HCT116 (cell line): ENCODE measurements at regions not wholly inside any gene's neighbourhood (a gene's known extent, or its start where the extent isn't known, plus 50 kb on each side); places are given as distances from the start of the nearest gene placed in this dataset.

ENCODE experiments used
- ATAC-seq: fragments of 200-7000 bp; cut with Tn5 transposase; 2 replicates; pipeline ENCODE4 v1.9.1; 2020; ENCODE audit warnings: mild to moderate bottlenecking, moderate library complexity
- BruUV-seq: library from RNA; stranded (reverse); fragments of 400-500 nt; replicated peaks from 2 replicates; lab custom pipeline; 2021; lab: Mats Ljungman, UMichigan
- CTCF ChIA-PET: fragments of 300-600 bp; sonication (Branson Sonifier 250); formaldehyde crosslinking; loops from one replicate; lab custom pipeline; 2021; ENCODE audit warnings: antibody characterized with exemption; lab: Charles Lee
- POLR2A ChIA-PET: fragments of 300-600, 350-600 bp; sonication (Branson Sonifier 250); formaldehyde crosslinking; loops from one replicate; lab custom pipeline; 2021; ENCODE audit warnings: antibody characterized with exemption; lab: Charles Lee
- RAD21 ChIA-PET, 2 experiments: fragments of 300-600 bp; sonication (Branson Sonifier 250); formaldehyde crosslinking; loops; one replicate each; lab custom pipeline; 2023; ENCODE audit warnings: low total read pairs in 2 of 2; ENCODE audit not compliant: uncharacterized antibody in 2 of 2, unreplicated experiment in 2 of 2, low non-redundant PET in 1 of 2; lab: Charles Lee
- DNase-seq: peaks from one replicate; pipeline ENCODE4 v3.0.0-alpha.2; 2010; ENCODE audit warnings: low read depth, low spot score
- H2AFZ ChIP-seq: fragments of 200-600 bp; shearing (Covaris generic), sonication (generic); 2 replicates; pipeline ENCODE4 v1.6.1; 2017; ENCODE audit warnings: low read depth, mixed run types, mixed read lengths, antibody characterized with exemption, low read length; ENCODE audit not compliant: poor library complexity, severe bottlenecking
- H3K27ac ChIP-seq: 2 replicates; pipeline ENCODE4 v1.5.1; 2012; ENCODE audit warnings: low read depth, low read length
- H3K27me3 ChIP-seq: fragments of 200-600 bp; sonication (generic); 2 replicates; pipeline ENCODE4 v1.6.1; 2016; ENCODE audit warnings: mixed run types, low read length, mixed read lengths; ENCODE audit not compliant: insufficient read depth
- H3K36me3 ChIP-seq, 2 experiments: fragments of 200-500 bp in 1 of 2; fragments of 200-600 bp in 1 of 2; sonication (Bioruptor generic) in 1 of 2; sonication (generic) in 1 of 2; 2 replicates each; pipeline versions ENCODE4 v1.5.1 to v1.6.1; 2014 to 2016; ENCODE audit warnings: low read length in 2 of 2, inconsistent platforms in 1 of 2, mixed read lengths in 1 of 2, mixed run types in 1 of 2; ENCODE audit not compliant: insufficient read depth in 2 of 2, control insufficient read depth in 1 of 2
- H3K4me1 ChIP-seq, 2 experiments: fragments of 200-600 bp in 1 of 2; sonication (generic) in 1 of 2; 2 replicates each; pipeline versions ENCODE4 v1.5.1 to v1.6.1; 2012 to 2017; ENCODE audit warnings: low read length in 2 of 2, inconsistent platforms in 1 of 2, mild to moderate bottlenecking in 1 of 2, mixed read lengths in 1 of 2, mixed run types in 1 of 2, moderate library complexity in 1 of 2; ENCODE audit not compliant: insufficient read depth in 2 of 2, control insufficient read depth in 1 of 2
- H3K4me2 ChIP-seq: fragments of 200-600 bp; sonication (generic); 2 replicates; pipeline ENCODE4 v1.6.1; 2017; ENCODE audit warnings: mixed run types, low read length, mixed read lengths
- H3K4me3 ChIP-seq, 2 experiments: fragments of 200-600 bp in 1 of 2; sonication (generic) in 1 of 2; replicated peaks in 1 of 2; 2 replicates each; pipeline ENCODE4 v1.5.1; 2011 to 2016; ENCODE audit warnings: low read length in 2 of 2, control low read depth in 1 of 2, low read depth in 1 of 2, mild to moderate bottlenecking in 1 of 2, mixed read lengths in 1 of 2, mixed run types in 1 of 2
- H3K79me2 ChIP-seq: fragments of 200-600 bp; sonication (generic); 2 replicates; pipeline ENCODE4 v1.6.1; 2017; ENCODE audit warnings: mild to moderate bottlenecking, mixed run types, low read length, moderate library complexity, mixed read lengths; ENCODE audit not compliant: insufficient read depth
- H3K9ac ChIP-seq: fragments of 200-600 bp; sonication (generic); 2 replicates; pipeline ENCODE4 v1.6.1; 2016; ENCODE audit warnings: low read length, mixed read lengths
- H3K9me2 ChIP-seq: fragments of 200-600 bp; sonication (generic), shearing (Covaris generic); 2 replicates; pipeline ENCODE4 v1.6.1; 2017; ENCODE audit warnings: mixed run types, mild to moderate bottlenecking, moderate library complexity; ENCODE audit not compliant: insufficient read depth
- H3K9me3 ChIP-seq, 2 experiments: fragments of 200-500 bp in 1 of 2; fragments of 200-600 bp in 1 of 2; sonication (Bioruptor generic) in 1 of 2; sonication (generic) in 1 of 2; 2 replicates each; pipeline ENCODE4 v1.6.1; 2014 to 2017; ENCODE audit warnings: low read length in 2 of 2, mixed read lengths in 2 of 2, inconsistent platforms in 1 of 2, low read depth in 1 of 2, mild to moderate bottlenecking in 1 of 2, mixed run types in 1 of 2, moderate library complexity in 1 of 2; ENCODE audit not compliant: control insufficient read depth in 1 of 2, insufficient read depth in 1 of 2
- H4K20me1 ChIP-seq: fragments of 200-600 bp; sonication (generic), shearing (Covaris generic); 2 replicates; pipeline ENCODE4 v1.6.1; 2017; ENCODE audit warnings: mixed run types, mild to moderate bottlenecking, moderate library complexity; ENCODE audit not compliant: insufficient read depth
- ATF3 ChIP-seq: IDR thresholded peaks from 2 replicates; pipeline ENCODE4 v1.6.1; 2012
- EGR1 ChIP-seq: IDR thresholded peaks from 2 replicates; pipeline ENCODE4 v1.6.1; 2012; ENCODE audit warnings: low read depth
- EZH2phosphoT487 ChIP-seq: fragments of 200-600 bp; IDR thresholded peaks from 2 replicates; pipeline ENCODE4 v1.6.1; 2018; ENCODE audit warnings: antibody characterized with exemption, borderline replicate concordance
- JUND ChIP-seq: IDR thresholded peaks from 2 replicates; pipeline ENCODE4 v1.6.1; 2012
- POLR2AphosphoS5 ChIP-seq: IDR thresholded peaks from 2 replicates; pipeline ENCODE4 v1.6.1; 2011; ENCODE audit warnings: mild to moderate bottlenecking, low read depth, low read length, moderate library complexity
- SRF ChIP-seq: IDR thresholded peaks from 2 replicates; pipeline ENCODE4 v1.6.1; 2012; ENCODE audit warnings: low read depth
- YY1 ChIP-seq: IDR thresholded peaks from 2 replicates; pipeline ENCODE4 v1.6.1; 2011; ENCODE audit warnings: low read length, low read depth, moderate library complexity, mild to moderate bottlenecking; ENCODE audit not compliant: insufficient replicate concordance; ENCODE audit errors: extremely low read depth
- intact Hi-C: fragments of 100-400 bp; cut with micrococcal nuclease; formaldehyde crosslinking; loops from 2 replicates; pipeline ENCODE4 v1.10.0; 2022
- TF ChIP-seq, protein P1 (sequence below), 3 experiments: fragments of 200-600 bp in 1 of 3; sonication (generic) in 1 of 3; IDR thresholded peaks in 2 of 3; conservative IDR thresholded peaks in 1 of 3; 2 replicates each; pipeline ENCODE4 v1.5.1; 2012 to 2017; ENCODE audit warnings: low read depth in 2 of 3, low read length in 2 of 3, antibody characterized with exemption in 1 of 3, borderline replicate concordance in 1 of 3, control low read depth in 1 of 3, mild to moderate bottlenecking in 1 of 3, mixed read lengths in 1 of 3, mixed run types in 1 of 3, moderate library complexity in 1 of 3; ENCODE audit not compliant: insufficient read depth in 1 of 3
- TF ChIP-seq, protein P2 (sequence below): IDR thresholded peaks from 2 replicates; pipeline ENCODE4 v1.6.1; 2011; ENCODE audit warnings: mild to moderate bottlenecking, low read length, moderate library complexity; ENCODE audit not compliant: insufficient replicate concordance; ENCODE audit errors: extremely low read depth

- TF ChIP-seq, protein P1, sequence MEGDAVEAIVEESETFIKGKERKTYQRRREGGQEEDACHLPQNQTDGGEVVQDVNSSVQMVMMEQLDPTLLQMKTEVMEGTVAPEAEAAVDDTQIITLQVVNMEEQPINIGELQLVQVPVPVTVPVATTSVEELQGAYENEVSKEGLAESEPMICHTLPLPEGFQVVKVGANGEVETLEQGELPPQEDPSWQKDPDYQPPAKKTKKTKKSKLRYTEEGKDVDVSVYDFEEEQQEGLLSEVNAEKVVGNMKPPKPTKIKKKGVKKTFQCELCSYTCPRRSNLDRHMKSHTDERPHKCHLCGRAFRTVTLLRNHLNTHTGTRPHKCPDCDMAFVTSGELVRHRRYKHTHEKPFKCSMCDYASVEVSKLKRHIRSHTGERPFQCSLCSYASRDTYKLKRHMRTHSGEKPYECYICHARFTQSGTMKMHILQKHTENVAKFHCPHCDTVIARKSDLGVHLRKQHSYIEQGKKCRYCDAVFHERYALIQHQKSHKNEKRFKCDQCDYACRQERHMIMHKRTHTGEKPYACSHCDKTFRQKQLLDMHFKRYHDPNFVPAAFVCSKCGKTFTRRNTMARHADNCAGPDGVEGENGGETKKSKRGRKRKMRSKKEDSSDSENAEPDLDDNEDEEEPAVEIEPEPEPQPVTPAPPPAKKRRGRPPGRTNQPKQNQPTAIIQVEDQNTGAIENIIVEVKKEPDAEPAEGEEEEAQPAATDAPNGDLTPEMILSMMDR (IDR thresholded peaks at IDR 0.05 in 2 of 3, conservative IDR thresholded peaks at IDR 0.05 in 1 of 3; ENCODE audit: borderline replicate concordance in 1 of 3, insufficient read depth in 1 of 3, low read depth in 2 of 3, low read length in 2 of 3), result no peak
- no peak for TF ChIP-seq YY1
Measured at GRCh38 chr6:139964737-139965136, 590.3 kb upstream of the CITED2 start (continued).

GRCh38 chr6:139962654-139963347, 588.4 kb upstream of the CITED2 start:
- TF ChIP-seq SRF, result no peak
- no peak for TF ChIP-seq POLR2AphosphoS5
- no peak for TF ChIP-seq JUND
- TF ChIP-seq EZH2phosphoT487, result no peak
- TF ChIP-seq ATF3, result no peak
- TF ChIP-seq EGR1, result no peak
- TF ChIP-seq YY1, result no peak
- TF ChIP-seq, protein P2, sequence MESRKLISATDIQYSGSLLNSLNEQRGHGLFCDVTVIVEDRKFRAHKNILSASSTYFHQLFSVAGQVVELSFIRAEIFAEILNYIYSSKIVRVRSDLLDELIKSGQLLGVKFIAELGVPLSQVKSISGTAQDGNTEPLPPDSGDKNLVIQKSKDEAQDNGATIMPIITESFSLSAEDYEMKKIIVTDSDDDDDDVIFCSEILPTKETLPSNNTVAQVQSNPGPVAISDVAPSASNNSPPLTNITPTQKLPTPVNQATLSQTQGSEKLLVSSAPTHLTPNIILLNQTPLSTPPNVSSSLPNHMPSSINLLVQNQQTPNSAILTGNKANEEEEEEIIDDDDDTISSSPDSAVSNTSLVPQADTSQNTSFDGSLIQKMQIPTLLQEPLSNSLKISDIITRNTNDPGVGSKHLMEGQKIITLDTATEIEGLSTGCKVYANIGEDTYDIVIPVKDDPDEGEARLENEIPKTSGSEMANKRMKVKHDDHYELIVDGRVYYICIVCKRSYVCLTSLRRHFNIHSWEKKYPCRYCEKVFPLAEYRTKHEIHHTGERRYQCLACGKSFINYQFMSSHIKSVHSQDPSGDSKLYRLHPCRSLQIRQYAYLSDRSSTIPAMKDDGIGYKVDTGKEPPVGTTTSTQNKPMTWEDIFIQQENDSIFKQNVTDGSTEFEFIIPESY, result no peak
- TF ChIP-seq, all 23 proteins: peak for 0

More at GRCh38 chr6:139962654-139963347, 588.4 kb upstream of the CITED2 start:
- BruUV-seq, result no TSS peak
- Histone ChIP-seq H3K4me2 (no peak overlapping the region), H3K27me3 (no peaks in the 10 kb centered on the region), H3K79me2 (no peaks in the 10 kb centered on the region), H3K9me3 (no peaks in the 10 kb centered on the region), H3K4me3 (no peak overlapping the region), H4K20me1 (no peaks in the 10 kb centered on the region), H3K4me1 (no peaks in the 10 kb centered on the region), H3K9ac (no peak overlapping the region), H3K9me2 (no peaks in the 10 kb centered on the region), H3K36me3 (no peaks in the 10 kb centered on the region), H2AFZ (no peak overlapping the region), H3K27ac (no peak overlapping the region)
- DNase-seq, result no peak
- no peak for ATAC-seq
- RAD21 ChIA-PET, result no interaction called here
- CTCF ChIA-PET, result no interaction called here
- POLR2A ChIA-PET, result no interaction called here
- intact Hi-C loops, result no loop called here
